AG20443 (cell line): ENCODE measurements at regions not wholly inside any gene's neighbourhood (a gene's known extent, or its start where the extent isn't known, plus 50 kb on each side); places are given as distances from the start of the nearest gene placed in this dataset.

Source experiments
- DNase-seq: peaks from one replicate; pipeline ENCODE4 v3.0.0; 2012; ENCODE audit warnings: low spot score, mixed read lengths

DNA sequence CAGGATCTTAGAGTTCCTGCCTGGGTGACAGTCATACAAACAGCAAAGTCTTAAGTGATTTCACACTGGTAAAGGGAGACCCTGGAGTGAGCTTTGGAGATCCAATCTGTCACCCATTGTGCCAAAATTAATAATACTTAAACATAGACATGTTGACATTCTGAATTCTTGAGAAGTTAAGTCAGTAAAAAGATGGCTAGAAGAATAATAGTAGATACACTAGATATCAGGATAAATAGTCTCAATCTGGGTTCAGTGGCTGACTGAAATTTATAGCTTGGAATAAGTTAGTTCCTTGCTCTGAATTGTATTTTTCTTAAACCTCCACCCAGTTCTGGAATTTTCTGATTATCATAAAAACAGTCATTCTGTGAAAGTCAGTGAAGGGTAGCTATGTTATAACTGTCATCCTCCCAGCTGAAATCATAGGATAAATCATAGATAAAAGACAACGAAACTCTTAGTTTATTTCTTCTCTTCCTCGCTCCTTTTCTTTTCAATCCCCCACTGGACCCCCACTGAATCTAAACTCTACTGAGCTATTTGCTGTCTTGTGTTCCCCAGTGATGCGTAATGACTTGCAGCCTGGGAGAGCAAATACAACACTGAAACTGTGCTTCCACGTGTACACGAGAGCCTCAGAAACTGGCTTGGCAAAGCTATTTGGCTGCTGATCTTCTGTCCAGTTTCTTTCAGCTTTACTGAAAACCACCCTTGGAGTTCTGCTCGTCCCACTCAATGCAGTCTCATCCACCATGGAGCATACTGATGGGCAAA is 175.4 kb upstream of the TP63 start:
- no peak for DNase-seq

DNA sequence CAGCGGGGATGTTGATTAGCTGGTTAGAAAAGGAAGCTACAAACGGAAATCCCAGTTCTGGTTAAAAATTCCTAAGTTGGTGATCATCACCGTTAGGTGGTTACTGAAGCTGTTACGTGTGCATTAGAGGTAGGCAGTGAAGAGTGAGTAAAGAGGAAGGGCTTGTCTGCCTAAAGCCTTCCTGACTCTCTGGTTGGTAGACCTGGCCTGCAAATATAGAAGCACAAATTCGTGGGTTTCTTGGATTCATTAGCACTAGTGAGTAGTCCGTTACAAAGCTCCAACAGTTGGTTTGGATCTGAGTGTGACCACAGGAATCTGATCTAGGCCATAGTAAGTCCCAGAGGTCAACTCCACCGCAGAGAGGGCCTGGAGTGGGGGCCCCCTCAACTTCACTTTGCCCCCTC is 174.0 kb upstream of the TP63 start:
- no peak for DNase-seq

- DNase-seq, result no peak
These were observed 173.4 kb upstream of the TP63 start for GRCh38 chr3:189457631-189458412.

- DNase-seq, result no peak
These were observed 172.7 kb upstream of the TP63 start for GRCh38 chr3:189458528-189458927.

GRCh38 chr3:189459231-189459630 is 172.0 kb upstream of the TP63 start:
- no peak for DNase-seq

GRCh38 chr3:189460511-189460910 is 170.7 kb upstream of the TP63 start:
- no peak for DNase-seq

DNA sequence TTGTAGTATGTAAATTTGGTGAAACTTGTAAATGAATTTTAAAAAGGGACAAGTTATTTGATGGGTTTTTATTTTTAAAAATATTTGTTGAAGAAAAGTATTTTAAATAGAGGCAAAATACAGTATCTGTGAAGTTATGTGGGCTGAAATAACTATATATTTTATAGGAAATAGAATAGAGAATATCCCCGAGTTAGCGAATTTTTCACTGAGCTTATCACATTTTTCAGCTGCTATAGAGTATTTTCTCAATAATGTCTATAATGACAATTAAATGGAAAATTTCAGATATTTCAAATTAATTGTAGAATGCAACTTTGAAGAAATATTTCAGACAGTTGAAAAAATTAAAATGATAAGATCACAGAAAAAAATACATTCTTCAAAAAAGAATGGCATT is 166.4 kb upstream of the TP63 start:
- no peak for DNase-seq

DNA sequence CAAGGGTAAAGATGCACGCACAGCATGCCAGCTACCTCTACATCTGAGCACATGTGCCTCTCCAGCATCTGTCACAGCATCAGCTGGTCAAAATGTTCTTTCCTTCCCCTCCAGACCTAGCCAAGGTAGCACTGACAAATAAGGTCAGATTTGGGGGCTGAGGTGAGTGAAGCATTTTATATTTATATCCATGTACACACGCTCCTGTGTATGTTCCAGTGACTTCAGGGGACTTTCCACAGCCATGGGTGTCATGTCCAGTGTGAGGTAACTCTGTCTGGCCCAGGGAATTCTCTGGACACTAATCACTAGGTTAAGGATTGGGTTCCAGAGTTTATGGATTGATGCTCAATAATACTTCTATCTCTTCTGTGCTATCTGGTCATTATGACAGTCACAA is 165.2 kb upstream of the TP63 start:
- no peak for DNase-seq

GRCh38 chr3:189467451-189467850 is 163.7 kb upstream of the TP63 start:
- no peak for DNase-seq

GRCh38 chr3:189474944-189475343 is 156.2 kb upstream of the TP63 start:
- DNase-seq, result no peak

- no peak for DNase-seq
These were observed 153.6 kb upstream of the TP63 start for GRCh38 chr3:189477614-189478013.

DNA sequence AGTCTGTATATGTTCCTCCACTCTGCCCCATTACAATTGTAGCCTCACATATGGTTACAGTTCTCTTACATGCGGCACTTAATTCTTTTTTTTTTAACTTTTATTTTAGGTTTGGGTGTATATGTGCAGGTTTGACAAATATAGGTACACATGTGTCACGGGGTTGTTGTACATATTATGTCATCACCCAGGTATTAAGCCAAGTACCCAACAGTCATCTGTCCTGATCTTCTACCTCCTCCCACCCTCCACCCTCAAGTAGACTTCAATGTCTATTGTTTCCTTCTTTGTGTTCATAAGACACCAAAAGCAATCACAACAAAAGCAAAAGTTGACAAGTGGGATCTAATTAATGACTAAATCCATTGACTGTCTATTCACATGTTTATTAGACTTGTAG is 144.6 kb upstream of the TP63 start:
- DNase-seq, result no peak

GRCh38 chr3:189488241-189488767 is 142.9 kb upstream of the TP63 start:
- DNase-seq, result peak; percentile 85

GRCh38 chr3:189490337-189490736 is 140.9 kb upstream of the TP63 start:
- DNase-seq, result no peak

- DNase-seq, result no peak
These were observed 140.4 kb upstream of the TP63 start for GRCh38 chr3:189490749-189491148.

- no peak for DNase-seq
These were observed 139.4 kb upstream of the TP63 start for GRCh38 chr3:189491831-189492230.

GRCh38 chr3:189493271-189493670 is 137.9 kb upstream of the TP63 start:
- DNase-seq, result no peak

GRCh38 chr3:189494632-189495031 is 136.6 kb upstream of the TP63 start:
- DNase-seq, result no peak

- no peak for DNase-seq
These were observed 134.6 kb upstream of the TP63 start for GRCh38 chr3:189496375-189497138.

- no peak for DNase-seq
These were observed 132.0 kb upstream of the TP63 start for GRCh38 chr3:189498995-189499704.

GRCh38 chr3:189500299-189500698 is 130.9 kb upstream of the TP63 start:
- no peak for DNase-seq
